HAP-1 (cell line): ENCODE measurements at regions not wholly inside any gene's neighbourhood (a gene's known extent, or its start where the extent isn't known, plus 50 kb on each side); places are given as distances from the start of the nearest gene placed in this dataset.

Experiments used
- DNase-seq, 2 experiments: peaks; one replicate each; pipeline ENCODE4 v3.0.0-alpha.2; 2016 to 2020; ENCODE audit warnings: low spot score in 2 of 2
- H3K27me3 ChIP-seq: fragments of 250-450 bp; sonication (Bioruptor Pico); 2 replicates; pipeline ENCODE4 v1.5.1; 2020; ENCODE audit warnings: low read depth, mild to moderate bottlenecking, moderate library complexity
- H3K36me3 ChIP-seq: fragments of 250-450 bp; sonication (Bioruptor Pico); replicated peaks from 2 replicates; pipeline ENCODE4 v1.5.1; 2020; ENCODE audit warnings: mild to moderate bottlenecking
- H3K4me1 ChIP-seq: fragments of 250-450 bp; sonication (Bioruptor Pico); 2 replicates; pipeline ENCODE4 v1.5.1; 2020; ENCODE audit warnings: mild to moderate bottlenecking
- H3K4me3 ChIP-seq: fragments of 250-450 bp; sonication (Bioruptor Pico); 2 replicates; pipeline ENCODE4 v1.5.1; 2020; ENCODE audit warnings: mild to moderate bottlenecking, moderate library complexity
- H3K9me3 ChIP-seq: fragments of 250-450 bp; sonication (Bioruptor Pico); 2 replicates; pipeline ENCODE4 v1.5.1; 2020; ENCODE audit warnings: mild to moderate bottlenecking, moderate library complexity
- in situ Hi-C: fragments of 300-500 bp; cut with MboI; formaldehyde crosslinking; loops from 3 replicates; pipeline ENCODE4 v1.14.3; 2020; ENCODE audit warnings: low sequenced_read_pairs, inconsistent platforms, mixed read lengths

DNA sequence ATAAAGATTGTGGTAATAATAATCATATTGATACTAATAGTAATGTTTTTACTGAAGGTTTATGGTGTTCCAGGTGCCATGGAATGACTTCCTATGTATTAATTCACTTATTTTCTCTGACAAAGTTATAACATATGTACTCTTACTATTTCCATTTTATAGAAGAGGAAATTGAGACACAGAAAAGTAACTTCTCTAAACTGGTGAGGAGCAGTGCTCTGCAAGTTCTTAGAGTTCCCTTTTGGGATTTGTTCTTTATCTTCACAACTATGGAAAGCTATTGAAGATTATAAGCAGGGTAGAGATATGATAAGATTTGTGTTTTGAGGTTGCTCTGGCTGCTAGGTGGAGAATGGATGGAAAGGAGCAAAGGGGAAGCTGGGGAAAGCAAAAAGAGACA lies 83.9 kb upstream of the OLFM4 start:
- Histone ChIP-seq H3K9me3 (0 out of 2 replicates have a peak, but pooled peaks cover 4% of the 10 kb centered on the region), H3K4me1 (no peaks in the 10 kb centered on the region), H3K36me3 (no peaks in the 10 kb centered on the region), H3K27me3 (0 out of 2 replicates have a peak, but pooled peaks cover 7% of the 10 kb centered on the region), H3K4me3 (no peak overlapping the region)
- DNase-seq = no peak
- in situ Hi-C loops = no loop called here

DNA sequence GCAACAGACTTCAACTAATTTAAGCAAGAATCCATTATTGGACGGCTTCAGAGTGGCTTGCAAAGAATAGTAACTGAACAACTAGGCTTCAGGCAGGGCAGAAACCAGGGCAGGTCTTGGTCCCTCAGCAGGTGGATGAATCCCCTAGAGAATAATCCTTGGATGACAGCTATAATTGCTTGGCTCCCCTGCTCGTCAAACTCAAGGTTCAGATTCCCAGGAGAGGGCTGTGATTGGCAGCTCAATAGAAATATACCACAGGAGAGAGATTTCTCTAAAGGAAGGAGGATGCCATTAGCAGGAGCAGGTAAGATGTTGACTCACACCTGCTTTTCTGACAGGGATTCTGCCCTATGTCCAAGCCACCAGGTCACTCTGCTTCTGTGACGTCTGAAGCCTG lies 89.6 kb upstream of the PCDH8 start:
- in situ Hi-C loops = no loop called here
- 0 out of 2 replicates have a peak, but pooled peaks cover 4% of the 10 kb centered on the region for H3K9me3 ChIP-seq
- no peak for DNase-seq

DNA sequence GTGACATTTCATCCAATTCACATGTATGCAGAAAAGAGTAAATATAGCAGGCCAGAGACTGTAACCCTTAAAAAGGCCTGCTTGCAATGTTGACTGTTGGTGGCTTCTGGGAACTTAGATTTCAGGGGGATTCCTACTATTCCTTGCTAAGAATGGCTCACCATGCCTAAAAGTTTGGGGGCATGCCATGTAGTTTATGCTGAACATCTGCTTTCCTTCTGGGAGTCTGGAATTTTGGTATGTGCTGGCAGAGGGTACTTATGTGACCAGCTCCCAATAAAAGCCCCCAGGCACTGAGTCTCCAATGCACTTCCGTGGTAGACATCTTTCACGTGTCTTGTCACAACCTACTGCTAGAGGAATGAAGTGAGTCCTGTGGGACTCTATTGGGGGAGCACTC lies 88.4 kb upstream of the PCDH8 start:
- Histone ChIP-seq H3K4me3 (no peak overlapping the region), H3K4me1 (no peaks in the 10 kb centered on the region), H3K27me3 (0 out of 2 replicates have a peak, but pooled peaks cover 3% of the 10 kb centered on the region), H3K9me3 (0 out of 2 replicates have a peak, but pooled peaks cover under 1% of the 10 kb centered on the region), H3K36me3 (no peaks in the 10 kb centered on the region)
- DNase-seq = no peak
- in situ Hi-C loops = no loop called here

More for the DNA sequence above, 89.6 kb upstream of the PCDH8 start:
- Histone ChIP-seq H3K4me3 (no peak overlapping the region), H3K27me3 (0 out of 2 replicates have a peak, but pooled peaks cover 7% of the 10 kb centered on the region), H3K4me1 (no peaks in the 10 kb centered on the region), H3K36me3 (no peaks in the 10 kb centered on the region)

DNA sequence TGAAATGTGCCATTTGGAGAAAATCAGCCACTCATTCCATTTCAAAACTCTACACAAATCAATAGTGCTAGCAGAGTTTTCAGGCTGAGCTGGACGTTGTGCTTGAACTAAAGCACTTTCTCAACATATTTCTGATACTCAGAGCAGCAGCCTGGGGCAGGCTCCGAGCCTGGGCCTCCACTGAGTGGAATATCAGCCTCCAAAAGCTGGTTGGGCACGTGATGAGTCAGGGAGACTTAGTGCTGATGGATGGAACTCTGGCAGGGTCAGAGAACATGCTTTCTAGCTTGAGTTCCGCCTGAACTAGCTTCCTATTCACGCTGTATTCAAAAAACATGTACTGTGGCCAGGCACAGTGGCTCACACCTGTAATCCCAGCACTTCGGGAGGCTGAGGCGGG lies 85.8 kb upstream of the PCDH8 start:
- no peak for DNase-seq
- H3K4me1 ChIP-seq = no peaks in the 10 kb centered on the region
- in situ Hi-C loops = no loop called here
- no peaks in the 10 kb centered on the region for H3K36me3 ChIP-seq
- H3K9me3 ChIP-seq = no peaks in the 10 kb centered on the region
- H3K27me3 ChIP-seq = no peaks in the 10 kb centered on the region
- H3K4me3 ChIP-seq = no peak overlapping the region

DNA sequence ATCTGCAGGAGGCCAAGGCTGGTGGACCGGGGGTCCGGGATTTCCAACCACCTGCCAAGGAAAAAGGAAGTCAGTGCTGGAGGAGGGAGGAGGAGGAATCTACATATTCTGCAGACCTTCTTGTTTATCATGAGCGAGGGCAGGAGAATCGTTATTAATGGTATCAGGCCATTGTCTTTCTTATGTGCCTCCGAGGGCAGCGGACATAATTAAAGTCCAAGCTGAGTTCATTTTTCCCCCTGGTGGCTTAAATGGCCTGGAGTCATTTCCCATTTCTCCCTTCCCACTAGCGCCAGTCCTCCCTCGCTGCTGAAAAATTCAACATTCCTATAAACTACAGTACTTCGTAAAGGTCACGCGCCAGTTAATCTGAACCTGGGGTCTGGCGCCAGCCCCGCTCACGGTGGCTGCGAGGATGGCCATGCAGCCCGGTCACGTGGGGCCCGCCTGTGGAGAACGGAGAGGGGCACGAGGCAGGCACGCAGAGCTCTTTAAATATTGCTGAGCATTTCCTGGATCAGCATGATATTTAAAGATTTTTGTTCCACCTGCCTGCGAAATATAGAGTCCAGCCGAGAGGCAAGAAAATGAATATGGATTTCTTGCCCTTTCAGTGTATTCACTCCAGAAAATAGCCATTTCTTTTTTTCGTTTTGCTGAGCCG lies 85.2 kb upstream of the PCDH8 start:
- DNase-seq = no peak
- H3K9me3 ChIP-seq = no peaks in the 10 kb centered on the region
- H3K4me3 ChIP-seq = no peak overlapping the region
- no peaks in the 10 kb centered on the region for H3K36me3 ChIP-seq
- H3K27me3 ChIP-seq = no peaks in the 10 kb centered on the region
- in situ Hi-C loops = no loop called here
- no peaks in the 10 kb centered on the region for H3K4me1 ChIP-seq

DNA sequence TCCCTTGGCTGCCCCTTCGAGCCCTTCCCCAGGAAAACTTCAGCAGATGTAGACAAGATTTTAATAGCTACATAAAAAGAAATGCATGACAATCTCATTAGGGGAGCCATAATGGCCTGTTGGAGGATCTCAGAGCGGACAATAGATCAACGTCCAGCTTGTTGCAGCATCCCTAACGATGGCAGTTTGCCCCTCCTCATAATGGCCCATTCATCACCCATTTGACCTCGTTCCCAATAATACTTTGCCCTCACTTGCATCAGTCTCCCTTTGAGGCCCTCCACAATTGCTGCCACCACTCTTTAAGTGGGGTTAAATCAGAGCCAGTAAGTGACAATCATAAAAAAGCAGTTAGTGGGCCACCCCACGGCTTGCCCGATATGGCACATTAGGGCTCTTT lies 84.7 kb upstream of the PCDH8 start:
- Histone ChIP-seq H3K27me3 (no peaks in the 10 kb centered on the region), H3K4me3 (no peak overlapping the region), H3K4me1 (no peaks in the 10 kb centered on the region), H3K9me3 (no peaks in the 10 kb centered on the region), H3K36me3 (no peaks in the 10 kb centered on the region)
- DNase-seq = no peak
- in situ Hi-C loops = no loop called here

DNA sequence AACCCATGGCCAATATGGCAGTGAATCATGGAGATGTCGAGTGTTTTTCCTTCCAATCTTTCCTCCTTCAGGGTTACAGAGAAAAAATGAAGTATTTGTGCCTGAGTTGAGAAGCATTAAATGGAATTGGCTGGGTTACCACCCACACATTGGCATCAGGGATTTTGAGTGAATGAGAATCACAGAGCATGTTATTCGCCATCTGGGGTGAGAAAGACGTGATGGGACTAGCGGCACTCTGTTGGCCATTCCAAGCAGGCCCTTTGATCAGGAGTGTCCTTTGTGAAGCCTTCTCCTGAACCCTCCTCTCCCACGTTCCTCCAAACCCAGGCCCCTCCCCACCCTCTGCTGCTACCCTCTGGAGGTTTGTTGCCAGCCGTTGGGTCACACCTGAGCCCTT lies 84.2 kb upstream of the PCDH8 start:
- Histone ChIP-seq H3K36me3 (no peaks in the 10 kb centered on the region), H3K4me1 (no peaks in the 10 kb centered on the region), H3K4me3 (no peak overlapping the region), H3K9me3 (no peaks in the 10 kb centered on the region), H3K27me3 (peaks cover 3% of the 10 kb centered on the region; the same call in 1 of the 2 replicates)
- DNase-seq = no peak
- in situ Hi-C loops = no loop called here

DNA sequence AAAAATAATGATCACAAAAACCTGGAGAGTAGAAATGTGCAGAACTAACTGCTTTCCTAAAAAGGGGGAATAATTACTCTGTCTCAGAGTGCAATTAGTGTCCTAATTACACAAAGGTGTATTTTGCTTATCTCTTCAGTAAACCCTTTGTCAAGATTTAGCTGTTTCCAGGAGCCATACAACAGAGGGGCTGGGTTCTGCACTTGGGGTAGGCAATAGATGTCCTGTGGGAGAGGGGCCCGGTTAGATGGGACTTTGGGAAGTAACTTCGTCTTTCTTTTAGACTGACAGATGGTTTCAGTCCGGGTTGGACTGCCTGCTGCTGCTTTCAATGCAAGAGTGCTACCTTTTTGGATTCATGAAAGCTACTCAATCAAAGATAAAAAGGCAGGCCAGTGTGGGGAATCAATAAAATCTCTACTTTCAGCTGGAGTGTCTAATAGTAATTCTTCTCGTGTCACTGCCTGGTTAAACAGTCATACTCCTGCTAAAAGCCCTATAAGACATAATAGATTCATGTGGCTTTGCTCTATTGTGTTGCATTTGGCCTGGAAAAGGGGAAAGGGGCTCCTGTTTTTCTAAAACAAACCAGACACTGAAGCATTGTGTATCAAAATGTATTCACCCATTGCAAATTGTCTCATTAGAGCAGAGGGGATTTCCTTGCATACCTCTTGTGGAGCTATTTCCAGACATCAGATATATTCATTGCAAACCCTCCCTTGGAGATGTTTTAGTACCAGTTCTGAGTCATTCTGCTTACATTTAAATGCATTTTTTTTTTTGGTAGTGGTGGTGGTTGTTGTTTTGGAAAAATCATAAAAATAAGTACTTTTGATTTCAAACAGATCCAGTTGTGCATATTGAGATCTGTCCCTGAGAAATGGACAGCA lies 83.3 kb upstream of the PCDH8 start:
- H3K4me1 ChIP-seq = no peaks in the 10 kb centered on the region
- no peaks in the 10 kb centered on the region for H3K9me3 ChIP-seq

DNA sequence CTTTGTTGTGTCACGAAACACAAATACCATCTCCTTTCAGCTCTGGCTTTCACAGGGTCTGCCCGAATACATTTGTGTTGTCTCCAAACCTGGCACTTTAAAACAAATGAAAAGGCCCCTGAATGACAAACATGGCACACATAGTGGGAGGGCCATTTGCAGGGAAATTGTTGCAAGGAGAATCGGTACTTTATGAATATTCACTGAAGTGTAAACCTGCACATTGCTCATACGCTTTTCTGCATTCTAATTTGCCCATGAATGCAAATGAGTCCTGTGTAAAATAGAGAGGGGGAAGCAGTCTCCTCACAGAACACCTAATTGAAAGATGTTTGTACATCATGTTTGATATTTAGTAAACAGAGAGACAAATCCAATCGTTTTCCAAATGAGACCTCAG lies 82.7 kb upstream of the PCDH8 start:
- Histone ChIP-seq H3K36me3 (no peaks in the 10 kb centered on the region), H3K4me3 (no peak overlapping the region), H3K4me1 (no peaks in the 10 kb centered on the region), H3K27me3 (peaks cover 5% of the 10 kb centered on the region), H3K9me3 (no peaks in the 10 kb centered on the region)
- no peak for DNase-seq
- in situ Hi-C loops = no loop called here

More for the DNA sequence above, 83.3 kb upstream of the PCDH8 start:
- Histone ChIP-seq H3K36me3 (no peaks in the 10 kb centered on the region), H3K27me3 (peaks cover 5% of the 10 kb centered on the region), H3K4me3 (no peak overlapping the region)
- no peak for DNase-seq
- in situ Hi-C loops = no loop called here

DNA sequence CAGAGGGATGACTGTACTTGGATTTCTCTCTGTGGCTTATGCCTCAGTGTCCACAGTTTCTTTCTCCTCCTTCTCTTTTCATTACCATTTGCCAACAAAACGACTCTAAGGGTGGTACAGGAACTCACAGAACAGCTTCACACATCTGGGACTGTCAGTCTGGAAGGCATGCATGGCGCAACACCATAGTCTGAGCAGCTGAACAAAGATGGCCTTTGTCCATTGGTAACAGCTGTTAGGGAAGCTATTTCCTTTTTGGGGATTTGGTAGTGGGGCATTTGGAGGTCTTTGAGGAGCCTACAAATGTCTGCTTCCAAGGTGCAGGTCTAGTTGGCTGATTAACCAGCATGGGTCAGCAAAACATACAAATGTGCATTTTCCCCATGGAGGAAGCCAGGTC lies 81.4 kb upstream of the PCDH8 start:
- no peaks in the 10 kb centered on the region for H3K36me3 ChIP-seq
- H3K4me1 ChIP-seq = no peaks in the 10 kb centered on the region
- H3K27me3 ChIP-seq = peaks cover 5% of the 10 kb centered on the region
- no peak for DNase-seq
- in situ Hi-C loops = no loop called here
- no peak overlapping the region for H3K4me3 ChIP-seq
- H3K9me3 ChIP-seq = no peaks in the 10 kb centered on the region

DNA sequence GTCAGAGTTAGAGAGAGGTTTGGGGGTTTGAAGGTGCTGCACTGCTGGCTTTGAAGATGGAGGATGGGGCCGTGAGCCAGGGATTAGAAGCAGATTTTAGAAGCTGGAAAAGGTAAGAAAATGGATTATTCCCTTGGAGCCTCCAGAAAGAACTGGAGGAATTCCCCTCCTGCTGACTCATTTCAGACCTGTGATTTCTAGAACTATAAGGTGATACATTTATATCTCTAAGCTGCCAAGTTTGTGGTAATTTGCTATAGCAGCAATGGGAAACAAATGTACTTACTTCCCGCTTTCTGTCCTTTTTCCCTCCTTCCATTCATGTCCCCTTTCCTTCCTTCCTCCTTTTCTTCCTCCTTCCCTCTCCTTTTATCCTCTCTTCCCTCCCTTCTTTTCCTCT lies 78.5 kb upstream of the PCDH8 start:
- in situ Hi-C loops = no loop called here
- H3K4me1 ChIP-seq = no peaks in the 10 kb centered on the region
- no peaks in the 10 kb centered on the region for H3K9me3 ChIP-seq
- H3K4me3 ChIP-seq = no peak overlapping the region
- peaks cover 5% of the 10 kb centered on the region for H3K27me3 ChIP-seq
- no peak for DNase-seq
- no peaks in the 10 kb centered on the region for H3K36me3 ChIP-seq

DNA sequence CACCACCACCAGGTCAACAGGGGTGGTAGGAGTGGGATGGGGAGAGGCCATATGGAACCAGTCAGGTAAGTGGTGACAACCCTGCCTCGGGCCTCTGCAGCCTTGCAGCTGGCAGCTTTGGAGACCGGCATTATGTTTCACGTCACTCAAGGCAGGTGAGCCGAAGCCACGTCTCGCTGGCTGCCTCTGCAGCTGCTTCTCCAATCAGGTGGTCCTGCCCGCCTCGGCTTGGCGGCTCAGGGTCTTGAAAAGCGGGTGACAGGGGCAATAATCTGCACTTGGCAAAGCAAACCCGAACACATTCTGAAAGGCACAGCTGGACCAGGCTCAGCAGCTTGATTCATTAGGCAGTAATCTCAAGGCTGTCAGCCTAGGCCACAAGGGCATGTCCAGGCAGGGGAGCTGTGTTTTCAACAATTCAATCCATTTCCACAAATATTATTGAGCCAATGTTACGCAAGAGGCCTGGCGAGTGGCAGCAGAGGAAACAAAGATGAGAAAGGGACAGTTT lies 77.4 kb upstream of the PCDH8 start:
- in situ Hi-C loops = no loop called here
- Histone ChIP-seq H3K9me3 (no peaks in the 10 kb centered on the region), H3K4me1 (no peaks in the 10 kb centered on the region), H3K27me3 (peaks cover 5% of the 10 kb centered on the region), H3K4me3 (no peak overlapping the region), H3K36me3 (no peaks in the 10 kb centered on the region)
- DNase-seq = no peak

DNA sequence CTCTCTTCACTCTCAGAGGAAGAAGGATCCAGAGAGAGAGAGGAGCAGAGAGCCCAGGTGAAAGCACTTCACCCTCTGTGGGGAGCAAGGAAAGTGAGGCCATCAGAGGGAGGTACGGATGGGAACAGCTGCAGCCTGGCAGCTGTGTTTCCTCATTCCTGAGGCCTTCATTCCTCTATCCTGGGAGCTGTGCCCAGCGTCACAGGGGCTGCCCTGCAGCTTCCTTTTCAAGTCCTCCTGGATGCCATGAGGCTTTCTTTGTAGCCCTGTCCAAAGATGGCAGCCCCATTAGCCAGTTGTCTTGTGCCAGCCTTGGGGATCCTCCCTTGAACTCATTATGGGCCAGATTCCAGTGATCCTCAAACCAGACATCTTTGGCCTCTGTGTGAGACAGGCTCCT lies 76.8 kb upstream of the PCDH8 start:
- Histone ChIP-seq H3K27me3 (peaks cover 5% of the 10 kb centered on the region), H3K4me3 (no peak overlapping the region), H3K9me3 (no peaks in the 10 kb centered on the region), H3K4me1 (no peaks in the 10 kb centered on the region), H3K36me3 (no peaks in the 10 kb centered on the region)
- no peak for DNase-seq
- in situ Hi-C loops = no loop called here
